BJ (cell line): ENCODE measurements at regions not wholly inside any gene's neighbourhood (a gene's known extent, or its start where the extent isn't known, plus 50 kb on each side); places are given as distances from the start of the nearest gene placed in this dataset.

Experiments
- CTCF ChIA-PET: fragments of 350-600 bp; formaldehyde crosslinking; extraction: SDS; loops from one replicate; lab custom pipeline; 2021; ENCODE audit warnings: antibody characterized with exemption, inconsistent platforms; lab: Yijun Ruan, JAX
- POLR2A ChIA-PET: fragments of 300-600 bp; sonication (Branson Sonifier 250); formaldehyde crosslinking; extraction: SDS; loops from one replicate; lab custom pipeline; 2021; ENCODE audit warnings: antibody characterized with exemption; lab: Charles Lee
- DNase-seq: peaks from one replicate; pipeline ENCODE4 v3.0.0-alpha.2; 2011; ENCODE audit warnings: low read depth
- H3K27me3 ChIP-seq: 2 replicates; pipeline ENCODE4 v1.6.0; 2011; ENCODE audit warnings: low read length; ENCODE audit not compliant: control insufficient read depth, insufficient read depth
- H3K36me3 ChIP-seq: 2 replicates; pipeline ENCODE4 v1.5.1; 2011; ENCODE audit warnings: low read length; ENCODE audit not compliant: control insufficient read depth, insufficient read depth
- H3K4me3 ChIP-seq: 2 replicates; pipeline ENCODE4 v1.5.1; 2011; ENCODE audit warnings: low read depth, mild to moderate bottlenecking, control low read depth, low read length
- CTCF ChIP-seq: IDR thresholded peaks from 2 replicates; pipeline ENCODE4 v1.5.1; 2011; ENCODE audit warnings: low read depth, mild to moderate bottlenecking, control low read depth, inconsistent platforms, low read length, moderate library complexity; ENCODE audit not compliant: insufficient read depth

- CTCF ChIA-PET, result interaction anchor here (1.2 kb wide), 1 partner anchor 44 kb away, joined by 4 read pairs; no protein-coding TSS in a partner anchor
Measured at GRCh38 chr18:11266781-11267480, 117.6 kb upstream of the PIEZO2 start.

GRCh38 chr18:11261486-11261885 is 112.1 kb upstream of the PIEZO2 start:
- no peaks in the 10 kb centered on the region for H3K36me3 ChIP-seq
- POLR2A ChIA-PET, result no interaction called here
- no peak for DNase-seq
- 0 out of 2 replicates have a peak, but pooled peaks cover 1% of the 10 kb centered on the region for H3K27me3 ChIP-seq
- TF ChIP-seq CTCF, result no peak
- CTCF ChIA-PET, result no interaction called here
- no peak overlapping the region for H3K4me3 ChIP-seq

More at GRCh38 chr18:11266781-11267480, 117.6 kb upstream of the PIEZO2 start:
- H3K27me3 ChIP-seq, result 0 out of 2 replicates have a peak, but pooled peaks cover 1% of the 10 kb centered on the region
- no peak for TF ChIP-seq CTCF
- no peak for DNase-seq
- no peak overlapping the region for H3K4me3 ChIP-seq
- no peaks in the 10 kb centered on the region for H3K36me3 ChIP-seq
- POLR2A ChIA-PET, result no interaction called here

- TF ChIP-seq CTCF, result no peak
- CTCF ChIA-PET, result no interaction called here
Measured at GRCh38 chr18:11260961-11261461, 111.6 kb upstream of the PIEZO2 start.

GRCh38 chr18:11259469-11260150 is 110.2 kb upstream of the PIEZO2 start:
- no peak for TF ChIP-seq CTCF
- ChIA-PET POLR2A (no interaction called here), CTCF (no interaction called here)
- Histone ChIP-seq H3K4me3 (no peak overlapping the region), H3K27me3 (0 out of 2 replicates have a peak, but pooled peaks cover 1% of the 10 kb centered on the region), H3K36me3 (no peaks in the 10 kb centered on the region)
- no peak for DNase-seq

More at GRCh38 chr18:11260961-11261461, 111.6 kb upstream of the PIEZO2 start:
- POLR2A ChIA-PET, result no interaction called here
- H3K27me3 ChIP-seq, result 0 out of 2 replicates have a peak, but pooled peaks cover 1% of the 10 kb centered on the region
- DNase-seq, result no peak
- no peak overlapping the region for H3K4me3 ChIP-seq
- no peaks in the 10 kb centered on the region for H3K36me3 ChIP-seq

- TF ChIP-seq CTCF, result no peak
- CTCF ChIA-PET, result interaction anchor here (0.7 kb wide), 1 partner anchor 104 kb away, joined by 4 read pairs; no protein-coding TSS in a partner anchor
- no peaks in the 10 kb centered on the region for H3K36me3 ChIP-seq
- POLR2A ChIA-PET, result no interaction called here
- H3K4me3 ChIP-seq, result no peak overlapping the region
- no peak for DNase-seq
- H3K27me3 ChIP-seq, result 0 out of 2 replicates have a peak, but pooled peaks cover 1% of the 10 kb centered on the region
Measured at GRCh38 chr18:11258039-11258610, 108.8 kb upstream of the PIEZO2 start.
